Endothelial cell of umbilical vein (primary cell): ENCODE measurements at regions not wholly inside any gene's neighbourhood (a gene's known extent, or its start where the extent isn't known, plus 50 kb on each side); places are given as distances from the start of the nearest gene placed in this dataset.

Source experiments
- EZH2 ChIP-seq: IDR thresholded peaks from 2 replicates; pipeline ENCODE4 v1.6.1; 2012; ENCODE audit warnings: borderline replicate concordance, low read depth, mild to moderate bottlenecking, moderate library complexity, low read length, inconsistent platforms; ENCODE audit not compliant: severe bottlenecking
- MAX ChIP-seq: IDR thresholded peaks from 2 replicates; pipeline ENCODE4 v1.6.1; 2011; ENCODE audit not compliant: insufficient read depth, insufficient read length
- MYC ChIP-seq: IDR thresholded peaks from one replicate; pipeline ENCODE4 v1.6.1; 2011; ENCODE audit warnings: mild to moderate bottlenecking, low read depth, low read length
- POLR2A ChIP-seq: IDR thresholded peaks from 2 replicates; pipeline ENCODE4 v1.6.1; 2012; ENCODE audit warnings: low read depth, mild to moderate bottlenecking, control low read depth, low read length
- POLR2AphosphoS5 ChIP-seq: IDR thresholded peaks from 2 replicates; pipeline ENCODE4 v1.6.1; 2012; ENCODE audit warnings: low read depth, mild to moderate bottlenecking, control low read depth, low read length, moderate library complexity; ENCODE audit not compliant: insufficient read depth
- TF ChIP-seq, protein P1 (sequence below), 2 donors: IDR thresholded peaks; 1 replicate in 1 of 2; 2 replicates in 1 of 2; pipeline ENCODE4 v1.5.1; 2011; ENCODE audit warnings: low read length in 2 of 2, mild to moderate bottlenecking in 2 of 2, moderate library complexity in 2 of 2, control low read depth in 1 of 2, inconsistent platforms in 1 of 2, low read depth in 1 of 2; ENCODE audit not compliant: insufficient read depth in 1 of 2; ENCODE audit errors: extremely low read depth in 1 of 2

- TF ChIP-seq, protein P1, sequence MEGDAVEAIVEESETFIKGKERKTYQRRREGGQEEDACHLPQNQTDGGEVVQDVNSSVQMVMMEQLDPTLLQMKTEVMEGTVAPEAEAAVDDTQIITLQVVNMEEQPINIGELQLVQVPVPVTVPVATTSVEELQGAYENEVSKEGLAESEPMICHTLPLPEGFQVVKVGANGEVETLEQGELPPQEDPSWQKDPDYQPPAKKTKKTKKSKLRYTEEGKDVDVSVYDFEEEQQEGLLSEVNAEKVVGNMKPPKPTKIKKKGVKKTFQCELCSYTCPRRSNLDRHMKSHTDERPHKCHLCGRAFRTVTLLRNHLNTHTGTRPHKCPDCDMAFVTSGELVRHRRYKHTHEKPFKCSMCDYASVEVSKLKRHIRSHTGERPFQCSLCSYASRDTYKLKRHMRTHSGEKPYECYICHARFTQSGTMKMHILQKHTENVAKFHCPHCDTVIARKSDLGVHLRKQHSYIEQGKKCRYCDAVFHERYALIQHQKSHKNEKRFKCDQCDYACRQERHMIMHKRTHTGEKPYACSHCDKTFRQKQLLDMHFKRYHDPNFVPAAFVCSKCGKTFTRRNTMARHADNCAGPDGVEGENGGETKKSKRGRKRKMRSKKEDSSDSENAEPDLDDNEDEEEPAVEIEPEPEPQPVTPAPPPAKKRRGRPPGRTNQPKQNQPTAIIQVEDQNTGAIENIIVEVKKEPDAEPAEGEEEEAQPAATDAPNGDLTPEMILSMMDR (IDR thresholded peaks at IDR 0.05; ENCODE audit: extremely low read depth in 1 of 2, insufficient read depth in 1 of 2, low read depth in 1 of 2, low read length in 2 of 2) = no peak
- no peak for TF ChIP-seq POLR2A
- no peak for TF ChIP-seq MAX
- TF ChIP-seq MYC = no peak
- TF ChIP-seq POLR2AphosphoS5 = no peak
- TF ChIP-seq EZH2 = no peak
Observed at GRCh38 chr17:68812876-68813584, 142.2 kb downstream of the ABCA8 start.
